ENCODE measurements at regions not wholly inside any gene's neighbourhood (a gene's known extent, or its start where the extent isn't known, plus 50 kb on each side); places are given as distances from the start of the nearest gene placed in this dataset.

DNA sequence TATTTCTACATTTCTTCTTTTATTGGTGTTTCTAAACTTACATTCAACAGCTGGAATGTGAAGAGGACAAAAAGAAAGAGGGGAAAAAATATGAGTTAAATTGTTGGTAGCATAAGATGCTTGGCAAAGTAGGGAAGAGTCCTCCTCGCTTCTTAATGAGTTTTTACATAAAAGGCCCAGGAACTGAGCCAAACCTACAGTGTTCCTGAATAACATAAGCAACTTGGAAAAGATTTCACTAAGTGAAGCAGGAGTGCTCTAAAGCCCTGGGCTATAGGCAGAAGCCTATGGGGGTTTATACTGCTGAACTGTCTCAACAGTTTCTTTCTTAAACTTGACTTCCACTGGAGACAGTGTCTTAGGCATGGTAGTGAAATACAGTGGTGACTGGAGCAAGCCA is 115.0 kb upstream of the USP25 start:
- TF ChIP-seq, protein P1, sequence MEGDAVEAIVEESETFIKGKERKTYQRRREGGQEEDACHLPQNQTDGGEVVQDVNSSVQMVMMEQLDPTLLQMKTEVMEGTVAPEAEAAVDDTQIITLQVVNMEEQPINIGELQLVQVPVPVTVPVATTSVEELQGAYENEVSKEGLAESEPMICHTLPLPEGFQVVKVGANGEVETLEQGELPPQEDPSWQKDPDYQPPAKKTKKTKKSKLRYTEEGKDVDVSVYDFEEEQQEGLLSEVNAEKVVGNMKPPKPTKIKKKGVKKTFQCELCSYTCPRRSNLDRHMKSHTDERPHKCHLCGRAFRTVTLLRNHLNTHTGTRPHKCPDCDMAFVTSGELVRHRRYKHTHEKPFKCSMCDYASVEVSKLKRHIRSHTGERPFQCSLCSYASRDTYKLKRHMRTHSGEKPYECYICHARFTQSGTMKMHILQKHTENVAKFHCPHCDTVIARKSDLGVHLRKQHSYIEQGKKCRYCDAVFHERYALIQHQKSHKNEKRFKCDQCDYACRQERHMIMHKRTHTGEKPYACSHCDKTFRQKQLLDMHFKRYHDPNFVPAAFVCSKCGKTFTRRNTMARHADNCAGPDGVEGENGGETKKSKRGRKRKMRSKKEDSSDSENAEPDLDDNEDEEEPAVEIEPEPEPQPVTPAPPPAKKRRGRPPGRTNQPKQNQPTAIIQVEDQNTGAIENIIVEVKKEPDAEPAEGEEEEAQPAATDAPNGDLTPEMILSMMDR (conservative IDR thresholded peaks at IDR 0.05 in 1 of 2, IDR thresholded peaks at IDR 0.05 in 1 of 2; ENCODE audit: extremely low read depth in 1 of 2, insufficient read depth in 1 of 2, low read depth in 1 of 2, low read length in 2 of 2), result no peak
- TF ChIP-seq EZH2 (IDR thresholded peaks at IDR 0.05; ENCODE audit: borderline replicate concordance, low read length), result no peak
